NCI-H1417 treated with DMSO at 0.1 percent for 48 hours (cell line): ENCODE measurements at regions not wholly inside any gene's neighbourhood (a gene's known extent, or its start where the extent isn't known, plus 50 kb on each side); places are given as distances from the start of the nearest gene placed in this dataset.

Source experiments
- DNase-seq: peaks from one replicate; lab custom pipeline; 2025; lab: John Stamatoyannopoulos, UW

DNA sequence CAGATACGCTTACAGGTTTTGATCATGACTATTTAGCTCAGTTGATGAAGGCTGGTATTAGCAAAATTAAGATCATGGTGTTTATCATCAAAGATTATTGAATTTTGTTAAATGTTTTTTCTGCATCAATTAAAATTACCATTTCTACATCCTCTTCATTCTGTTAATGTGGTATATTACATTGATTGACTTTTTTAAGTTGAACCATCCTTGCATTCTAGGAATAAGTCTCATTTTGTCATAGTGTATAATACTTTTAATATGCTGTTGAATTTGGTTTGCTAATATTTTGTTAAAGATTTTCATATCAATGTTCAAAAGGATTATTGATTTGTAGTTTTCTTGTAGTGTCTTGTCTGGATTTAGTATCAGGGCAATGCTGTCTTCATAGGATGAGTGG is 142.4 kb downstream of the LYPLAL1 start:
- no peak for DNase-seq

DNA sequence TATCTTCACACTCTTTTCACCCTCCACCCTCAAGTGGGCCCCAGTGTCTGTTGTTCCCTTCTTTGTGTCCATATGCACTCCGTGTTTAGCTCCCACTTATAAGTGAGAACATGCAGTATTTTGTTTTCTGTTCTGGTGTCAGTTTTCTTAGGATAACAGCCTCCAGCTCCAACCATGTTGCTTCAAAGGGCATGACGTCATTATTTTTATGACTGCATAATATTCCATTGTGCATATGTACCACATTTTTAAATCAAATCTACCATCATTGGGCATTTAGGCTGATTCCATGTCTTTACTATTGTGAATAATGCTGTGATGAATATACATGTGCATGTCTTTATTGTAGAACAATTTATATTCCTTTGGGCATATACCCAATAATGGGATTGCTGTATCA is 140.3 kb downstream of the LYPLAL1 start:
- no peak for DNase-seq

DNA sequence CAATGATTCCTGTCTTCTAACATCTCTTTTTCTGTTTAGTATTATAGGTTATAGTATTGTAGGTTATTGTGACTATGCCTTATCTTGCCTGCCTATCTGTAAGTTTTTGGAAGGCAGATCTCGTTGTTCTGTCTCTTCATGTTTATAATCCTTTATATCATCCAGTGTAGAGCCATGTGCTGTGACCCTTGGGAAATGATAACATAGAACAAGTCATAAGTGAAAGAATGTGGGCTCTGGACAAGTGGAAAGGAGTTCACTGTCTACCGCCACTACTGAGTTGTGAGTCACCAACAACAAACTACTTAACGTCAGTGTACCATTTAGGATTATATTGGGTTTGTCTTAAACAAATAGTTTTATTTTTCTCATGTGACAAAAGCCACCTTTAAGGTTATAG is 139.3 kb downstream of the LYPLAL1 start:
- no peak for DNase-seq

DNA sequence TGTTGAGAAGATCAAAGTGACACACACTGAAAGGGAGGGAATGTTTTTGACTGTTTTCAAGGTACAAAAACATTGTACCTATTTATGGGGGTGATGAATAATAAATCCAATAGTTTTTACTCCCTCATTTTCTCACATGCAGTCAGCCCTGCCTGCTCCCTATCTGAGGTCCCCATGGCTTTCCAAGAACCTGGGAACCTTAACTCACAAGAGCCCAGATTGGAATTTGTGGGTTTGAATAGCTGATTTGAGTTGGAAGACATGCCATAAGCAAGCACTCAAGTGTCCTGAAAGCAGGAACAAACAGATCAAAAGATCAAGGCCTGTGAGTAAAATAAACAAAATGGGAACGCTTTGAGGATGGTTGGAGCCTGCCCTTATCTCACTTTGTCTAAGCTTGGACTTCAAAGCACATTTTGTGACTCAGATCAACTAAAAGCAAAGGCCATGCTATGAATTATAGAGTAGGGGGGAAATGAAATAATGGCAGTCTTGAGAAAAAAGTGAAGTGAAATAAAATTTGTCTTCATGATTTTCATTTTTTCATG is 136.6 kb downstream of the LYPLAL1 start:
- no peak for DNase-seq

DNA sequence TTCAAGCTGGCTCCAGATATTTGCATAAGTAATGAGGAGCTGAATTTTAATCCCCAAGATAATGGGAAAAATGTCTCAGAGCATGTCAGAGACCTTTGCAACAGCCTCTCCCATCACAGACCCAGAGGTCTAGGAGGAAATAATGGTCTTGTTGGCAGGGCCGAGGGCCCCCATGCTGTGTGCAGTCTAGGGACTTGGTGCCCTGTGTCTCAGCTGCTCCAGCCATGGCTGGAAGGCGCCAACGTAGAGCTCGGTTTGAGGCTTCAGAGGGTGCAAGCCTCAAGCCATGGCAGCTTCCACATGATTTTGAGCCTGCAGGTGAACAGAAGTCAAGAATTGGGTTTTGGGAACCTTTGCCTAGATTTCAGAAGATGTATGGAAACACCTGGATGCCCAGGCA is 134.7 kb downstream of the LYPLAL1 start:
- no peak for DNase-seq

DNA sequence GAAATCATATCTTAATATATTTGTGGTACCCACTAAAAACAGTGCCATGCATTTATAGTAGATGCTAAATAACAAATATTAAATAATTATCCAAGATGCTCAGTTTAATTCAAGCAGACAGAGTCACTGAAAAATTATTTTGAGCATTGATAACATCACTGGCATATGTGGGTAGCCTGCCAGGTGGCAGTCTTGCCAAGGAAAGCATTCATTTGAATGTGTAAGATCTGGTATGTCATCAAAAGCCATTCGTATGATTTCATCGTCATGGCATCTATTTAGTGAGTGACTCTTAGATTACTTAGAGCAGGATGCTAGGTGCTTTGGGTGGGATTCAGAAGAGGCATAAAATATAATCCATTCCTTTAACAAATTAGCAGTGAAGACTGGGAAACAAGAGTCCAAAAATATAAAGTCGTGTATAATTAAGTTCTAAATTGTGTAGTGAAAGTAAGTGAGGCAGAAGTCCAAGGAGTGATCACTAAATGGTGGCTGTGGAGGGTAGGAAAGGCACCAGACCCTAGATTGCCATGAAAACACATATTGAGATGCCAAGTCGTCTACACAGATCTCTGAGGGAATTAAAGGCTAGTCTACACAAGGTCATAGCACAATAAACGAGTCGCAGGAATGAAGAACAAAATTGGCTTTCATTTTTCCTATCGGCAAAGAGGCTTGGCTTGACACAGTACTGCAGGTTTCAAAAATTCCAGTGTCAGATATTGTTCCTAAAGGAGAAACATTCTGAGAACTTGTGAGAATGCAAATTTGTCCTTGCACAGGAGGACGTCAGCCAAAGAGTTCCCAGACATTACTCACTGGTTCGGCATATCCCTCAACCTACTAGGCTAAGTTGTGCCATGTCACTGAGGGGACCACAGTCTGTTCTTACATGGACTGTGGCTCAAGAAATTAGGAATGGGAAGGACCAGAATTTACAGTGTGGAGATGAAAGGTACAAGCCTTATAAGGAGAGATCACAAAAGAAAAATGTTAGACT is 130.8 kb downstream of the LYPLAL1 start:
- DNase-seq = no peak

DNA sequence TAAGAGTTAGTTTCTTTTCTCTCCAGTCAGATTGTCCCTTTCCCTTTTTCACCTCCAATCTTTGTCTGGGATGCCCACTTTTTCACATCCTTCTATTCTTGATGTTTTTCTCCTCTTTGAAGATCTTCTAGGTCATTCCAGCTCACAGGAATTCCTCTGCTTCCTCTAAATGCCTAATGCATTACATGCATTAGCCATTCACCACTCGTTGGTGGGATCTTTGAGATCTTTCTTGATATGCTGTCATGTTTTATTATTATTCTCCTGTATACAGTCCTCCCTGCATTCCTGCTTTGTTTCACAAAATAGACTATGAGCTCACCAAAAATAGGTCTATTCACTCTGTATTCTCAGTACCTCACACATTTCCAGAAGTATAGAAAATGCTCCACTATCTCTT is 129.0 kb downstream of the LYPLAL1 start:
- DNase-seq = no peak

DNA sequence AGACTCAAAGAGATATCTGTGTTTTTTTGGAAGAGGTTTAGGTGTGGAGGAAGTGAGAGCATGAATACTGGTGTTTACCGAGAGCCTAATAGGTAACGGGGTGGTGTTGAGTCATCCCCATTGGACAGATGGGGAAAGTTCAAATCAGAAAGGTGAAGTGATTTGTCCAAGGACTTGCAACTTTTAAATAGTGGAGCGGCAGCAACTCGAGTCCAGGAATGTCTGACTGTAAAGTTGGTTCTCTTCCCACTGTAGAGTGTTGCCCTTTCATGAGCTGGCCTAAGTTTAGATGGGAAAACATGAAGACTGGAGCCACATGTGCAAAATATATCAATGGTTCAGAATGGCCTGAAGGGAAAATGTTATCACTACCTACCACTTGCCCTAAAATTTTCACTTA is 125.7 kb downstream of the LYPLAL1 start:
- DNase-seq = no peak

DNA sequence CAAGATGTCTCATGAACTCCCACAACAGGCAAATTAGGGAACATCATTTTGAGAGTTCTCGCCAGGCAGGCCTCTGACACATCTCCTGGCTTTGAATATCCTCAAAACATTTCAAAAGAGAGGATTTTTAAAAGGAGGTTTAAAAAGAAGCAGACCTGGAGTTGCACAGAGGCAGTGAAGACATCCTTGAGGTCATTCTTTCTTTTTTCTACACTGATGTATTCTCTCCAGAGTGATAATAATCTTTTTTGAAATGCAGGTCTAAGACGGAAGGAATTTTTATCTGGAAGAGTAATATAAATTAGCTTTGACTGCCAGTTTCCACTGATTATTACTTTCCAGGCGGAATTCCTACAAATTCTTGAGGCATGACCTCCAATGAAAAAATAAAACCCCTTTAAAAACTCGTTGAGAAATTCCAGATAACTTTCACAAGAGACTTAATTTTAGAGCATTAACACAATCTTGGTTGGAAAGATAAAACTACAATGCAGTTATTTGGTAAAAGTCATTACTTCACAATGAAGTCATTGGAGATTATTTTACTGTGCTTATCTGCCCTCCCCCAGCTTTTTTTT is 125.0 kb downstream of the LYPLAL1 start:
- DNase-seq = no peak

DNA sequence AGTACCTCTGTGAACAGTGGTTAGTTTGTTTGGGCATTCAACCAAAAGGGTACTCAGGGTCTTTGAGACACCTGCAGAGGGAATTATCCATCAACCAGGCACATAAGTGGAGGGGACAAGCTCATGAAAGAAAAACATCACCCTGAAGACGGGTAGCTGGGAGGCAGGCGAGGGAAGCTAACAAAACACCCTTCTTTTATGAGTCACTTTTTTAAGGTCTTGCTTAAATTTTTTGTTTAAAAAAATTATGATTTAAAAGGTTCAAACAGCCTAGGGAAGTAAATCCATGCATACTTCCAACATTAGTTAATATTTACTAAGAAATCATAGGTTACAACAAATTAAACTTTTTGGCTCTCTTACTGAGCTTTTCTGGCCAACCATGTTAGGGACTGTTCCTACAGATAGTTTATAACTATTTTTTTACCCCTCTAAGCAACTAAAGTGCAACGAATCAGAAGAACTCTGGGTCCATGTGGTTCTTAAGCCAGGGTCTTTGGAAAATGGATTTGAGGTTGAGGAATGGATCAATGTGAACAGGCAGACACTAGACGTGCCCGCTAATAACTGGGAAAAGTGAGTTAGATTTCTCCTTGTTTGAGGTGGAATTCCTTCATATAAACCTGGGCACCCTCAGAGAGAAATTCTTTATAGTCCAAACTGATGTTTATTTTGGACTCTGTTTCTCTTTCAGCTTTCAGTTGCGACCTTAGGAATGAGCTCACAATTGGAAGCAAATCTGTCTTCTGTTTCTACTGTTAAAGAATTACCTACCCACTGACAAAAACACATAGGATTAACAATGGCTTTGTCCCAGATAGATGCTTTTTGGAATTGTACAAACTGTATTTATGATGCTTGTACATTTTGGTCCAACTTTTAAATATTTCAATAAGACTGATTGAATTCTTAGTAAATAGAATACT is 123.0 kb downstream of the LYPLAL1 start:
- DNase-seq = no peak

DNA sequence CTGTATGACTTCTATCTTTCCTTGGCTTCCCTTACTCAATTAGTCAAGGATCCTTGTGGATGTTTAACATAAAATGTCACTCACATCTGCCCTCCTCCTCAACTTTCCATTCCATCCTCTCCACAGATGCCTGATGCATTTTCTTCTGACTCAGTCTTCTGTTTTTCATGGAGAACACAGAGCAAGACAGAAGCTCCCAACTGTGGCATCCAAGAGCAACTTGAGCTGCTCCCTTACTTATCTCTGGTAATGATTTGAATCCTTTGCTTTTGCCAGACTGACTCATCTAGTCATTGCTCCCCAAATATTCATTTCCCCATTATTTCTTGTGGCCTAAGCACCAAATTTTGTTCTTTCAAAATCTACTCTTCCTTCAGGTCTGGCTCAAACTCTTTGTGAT is 120.6 kb downstream of the LYPLAL1 start:
- DNase-seq = no peak

DNA sequence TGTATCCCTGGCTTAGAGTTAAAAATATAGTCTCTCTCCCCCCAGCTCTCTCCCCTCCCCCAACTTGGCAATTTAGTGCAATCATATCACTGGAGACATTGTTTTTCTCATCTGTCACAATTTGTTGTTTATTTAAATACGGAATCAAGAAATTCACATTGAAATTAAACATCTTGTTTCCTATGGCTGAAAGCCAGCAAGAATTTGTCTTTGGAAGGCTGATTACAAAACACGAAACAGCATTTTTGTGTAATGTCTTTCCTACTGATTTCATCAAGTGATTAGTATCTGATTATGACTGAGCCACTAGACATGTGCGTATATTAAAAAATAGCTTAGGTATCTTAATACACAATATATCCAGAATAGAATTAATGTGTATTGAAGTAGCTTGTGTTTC is 119.7 kb downstream of the LYPLAL1 start:
- no peak for DNase-seq

DNA sequence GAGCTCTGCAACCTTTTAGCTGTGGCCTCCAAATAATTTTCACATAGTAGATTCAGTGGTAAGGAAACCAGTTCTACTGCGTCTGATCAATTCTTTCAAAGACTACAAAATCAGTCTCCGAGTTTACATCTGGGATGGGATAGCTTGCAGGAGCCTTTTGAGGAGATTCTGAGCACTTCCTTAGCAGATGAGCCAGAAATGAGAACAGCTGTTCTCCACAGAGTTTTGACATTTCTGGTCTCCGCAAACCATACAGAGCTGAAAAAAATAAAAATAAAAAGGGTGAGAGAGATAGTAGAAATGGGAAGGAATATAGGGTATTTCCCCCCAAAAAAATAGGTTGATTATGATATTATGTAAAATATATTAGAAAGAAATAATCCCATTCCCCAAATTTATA is 119.3 kb downstream of the LYPLAL1 start:
- no peak for DNase-seq

DNA sequence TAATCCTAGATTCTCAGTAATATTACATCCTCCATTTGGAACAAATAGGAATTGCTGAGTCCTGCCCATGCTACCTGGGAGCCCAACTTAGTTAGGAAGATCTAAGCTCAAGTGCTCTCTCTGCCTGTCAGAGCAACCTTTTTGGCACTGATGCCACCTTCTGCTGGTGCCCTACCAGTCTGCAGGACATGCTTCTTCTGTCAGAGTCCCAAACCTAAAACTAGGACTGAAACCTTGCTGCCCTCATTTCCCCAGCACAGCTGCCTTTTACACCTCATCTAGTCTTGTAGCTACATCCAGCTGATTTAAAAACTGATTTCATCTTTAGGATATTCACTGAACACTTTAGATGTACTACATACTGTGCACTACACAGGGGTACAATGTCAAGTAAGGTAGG is 118.7 kb downstream of the LYPLAL1 start:
- no peak for DNase-seq

DNA sequence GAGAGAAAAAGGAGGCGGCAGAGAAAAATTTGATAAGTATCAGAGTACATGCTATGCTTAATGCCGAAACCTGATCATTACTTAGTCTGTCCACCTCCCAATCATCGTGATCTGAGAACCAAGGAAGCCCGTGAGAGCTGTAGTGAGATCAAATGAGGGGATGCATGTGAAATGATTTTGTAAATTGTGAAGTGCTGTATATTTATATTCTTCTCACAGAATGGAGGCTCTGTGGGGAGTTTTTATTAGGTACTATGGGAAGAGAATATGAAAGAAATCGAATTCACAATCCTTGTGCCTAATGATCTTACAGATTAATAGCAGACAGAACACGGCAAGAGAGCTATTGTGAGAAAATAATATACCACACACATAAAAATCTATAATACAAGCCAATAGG is 115.5 kb downstream of the LYPLAL1 start:
- no peak for DNase-seq

DNA sequence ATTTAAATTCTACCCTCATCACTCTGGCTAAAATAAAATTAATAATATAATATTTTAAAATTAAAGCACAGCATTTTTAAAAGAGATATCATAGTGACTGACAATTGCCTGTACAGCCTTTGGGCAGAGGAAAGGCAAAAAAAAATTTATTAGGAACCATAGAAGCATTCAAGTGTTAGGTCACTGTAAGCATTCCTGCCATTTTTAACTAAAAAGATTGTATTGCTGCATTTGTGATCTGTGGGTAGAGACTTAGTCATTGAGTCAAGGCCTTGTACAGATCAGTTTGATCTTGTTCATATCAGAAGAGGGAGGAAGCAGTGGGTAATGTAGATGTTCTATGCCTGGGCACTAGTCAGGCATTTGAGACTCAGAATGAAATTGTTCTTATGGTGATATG is 109.9 kb downstream of the LYPLAL1 start:
- no peak for DNase-seq

DNA sequence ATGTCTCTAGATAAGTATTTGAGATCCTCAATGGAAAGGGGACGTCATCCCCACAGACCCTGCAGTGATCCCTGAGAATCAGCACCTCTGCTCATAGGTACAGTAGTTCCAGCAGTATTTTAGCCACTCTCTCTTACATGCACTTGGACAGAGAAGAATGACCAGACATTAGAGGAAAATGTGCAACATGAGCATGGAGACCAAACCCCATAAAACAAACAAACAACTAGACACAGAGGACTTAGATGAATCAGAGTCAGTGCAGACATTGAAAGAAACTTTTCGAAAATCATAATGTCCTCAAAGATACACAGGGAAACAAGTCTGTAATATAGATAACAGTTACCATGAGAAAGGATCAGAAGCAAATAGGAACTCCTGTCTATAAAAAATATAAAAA is 108.2 kb downstream of the LYPLAL1 start:
- DNase-seq = no peak

DNA sequence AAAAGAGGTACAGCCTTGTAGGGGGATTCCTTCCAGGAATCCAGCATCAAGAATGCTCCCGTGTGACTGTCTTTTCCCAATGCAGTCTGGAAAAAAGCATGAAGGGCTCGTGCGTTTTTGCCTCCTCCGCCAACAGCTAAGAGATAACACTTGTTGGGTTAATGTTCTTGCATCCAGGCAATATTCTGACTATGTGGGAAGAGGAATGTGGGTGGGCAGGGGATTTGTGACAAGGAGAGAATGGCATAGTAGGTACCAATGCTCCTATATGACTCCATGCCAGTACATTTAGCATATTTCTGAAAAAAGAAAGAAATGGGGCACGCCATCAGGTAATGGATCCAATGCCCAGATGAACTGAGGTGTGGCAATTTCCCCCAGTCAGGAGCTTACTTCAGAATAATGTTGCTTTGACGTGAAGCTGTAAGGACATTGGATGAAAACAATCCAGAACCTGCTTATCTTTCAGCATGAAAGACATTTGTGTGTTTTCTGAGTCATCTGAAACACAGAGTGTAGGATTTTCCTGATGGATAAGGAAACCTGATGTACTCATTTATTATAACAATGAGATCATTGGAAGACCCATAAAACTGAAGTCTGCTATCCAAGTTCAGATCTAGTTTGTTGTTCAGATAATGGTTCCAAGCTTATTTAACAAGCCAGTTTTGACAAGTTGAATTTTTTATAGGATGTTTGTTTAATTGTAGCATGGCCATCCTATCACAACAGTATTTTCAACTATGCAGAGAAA is 105.5 kb downstream of the LYPLAL1 start:
- no peak for DNase-seq

DNA sequence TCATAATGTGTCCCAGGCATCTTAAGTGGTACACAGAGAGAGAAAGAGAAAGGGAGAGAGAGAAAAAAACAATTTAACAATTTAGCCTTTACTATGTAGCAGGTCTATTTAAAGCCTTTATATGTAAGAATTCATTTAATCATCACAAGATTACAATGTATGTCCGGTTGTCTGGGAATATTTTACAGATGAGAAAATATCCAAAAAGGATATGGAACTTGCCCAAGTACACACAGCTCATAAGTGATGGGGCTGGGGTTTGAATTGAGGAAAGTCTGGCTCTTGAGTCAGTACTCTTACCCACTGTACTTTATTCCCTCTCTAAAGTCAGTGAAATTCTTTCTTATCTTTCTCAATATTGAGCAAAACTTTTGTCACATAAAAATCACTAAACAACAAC is 104.6 kb downstream of the LYPLAL1 start:
- DNase-seq = no peak

DNA sequence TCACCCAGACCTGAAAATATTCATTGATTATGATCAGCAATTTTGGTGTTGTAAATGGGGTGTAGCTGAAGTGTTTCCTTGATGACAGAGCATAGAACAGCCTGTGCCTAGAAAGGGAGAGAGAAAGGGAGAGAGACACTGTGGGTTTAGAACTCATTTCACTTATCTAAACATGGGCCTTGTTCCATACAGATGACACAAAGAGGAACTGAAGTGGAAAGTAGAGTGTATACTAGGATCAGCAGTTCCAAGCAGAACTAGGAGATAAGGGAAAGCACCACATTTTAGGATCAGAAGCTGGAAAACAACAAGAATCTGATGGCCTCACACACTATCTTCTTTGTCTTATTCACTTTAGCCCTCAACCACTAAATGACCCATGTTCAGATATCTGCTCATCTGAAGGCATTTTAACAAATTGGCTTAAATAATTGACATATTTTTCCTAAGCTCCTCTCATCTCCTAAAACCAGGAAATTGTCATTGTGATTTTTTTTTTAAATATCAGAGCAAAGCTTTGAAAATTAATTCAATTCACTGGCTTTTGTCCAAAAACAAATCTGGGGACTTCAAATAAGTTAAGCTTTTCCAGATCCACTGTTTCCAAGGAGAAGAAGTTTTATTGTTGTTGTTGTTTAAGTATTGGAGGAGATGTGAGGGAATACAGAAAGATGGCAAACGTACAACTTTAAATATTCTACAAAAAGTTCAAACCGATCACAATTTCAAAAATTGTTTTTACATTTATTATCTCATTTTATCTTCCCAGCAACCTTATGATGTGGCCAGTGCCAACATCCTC is 103.8 kb downstream of the LYPLAL1 start:
- no peak for DNase-seq
